A549 (cell line): ENCODE measurements at regions not wholly inside any gene's neighbourhood (a gene's known extent, or its start where the extent isn't known, plus 50 kb on each side); places are given as distances from the start of the nearest gene placed in this dataset.

Experiments used
- ATAC-seq, 2 experiments: fragments of 200-7000 bp in 1 of 2; fragments of >200 bp in 1 of 2; cut with Nextera tagmentation in 1 of 2; cut with Tn5 transposase in 1 of 2; 3 replicates each; pipeline versions ENCODE4 v1.8.0 to v1.9.1; 2018 to 2020; ENCODE audit warnings: mild to moderate bottlenecking in 1 of 2, moderate library complexity in 1 of 2
- CTCF ChIA-PET: fragments of 300-600 bp; sonication (Branson Sonifier 250); formaldehyde crosslinking; extraction: SDS; loops from one replicate; lab custom pipeline; 2021; ENCODE audit warnings: antibody characterized with exemption, inconsistent platforms; lab: Yijun Ruan, JAX
- POLR2A ChIA-PET: fragments of 350-600 bp; formaldehyde crosslinking; extraction: SDS; loops from one replicate; lab custom pipeline; 2021; ENCODE audit warnings: antibody characterized with exemption, inconsistent platforms; lab: Yijun Ruan, JAX
- DNase-seq, 2 experiments: peaks; one replicate each; pipeline versions ENCODE4 v3.0.0 to v3.0.0-alpha.2; 2011 to 2016; ENCODE audit warnings: low read depth in 1 of 2, low spot score in 1 of 2
- FAIRE-seq: peaks from 2 replicates; lab custom pipeline; 2011; peaks lifted over from hg19 to GRCh38; lab: Jason Lieb, UNC
- H3K27ac ChIP-seq, 2 experiments: fragments of >200 bp; sonication (Bioruptor Twin); formaldehyde crosslinking; 3 replicates each; pipeline ENCODE4 v1.5.1; 2016 to 2017
- H3K4me1 ChIP-seq: fragments of >200 bp; sonication (Bioruptor Twin); formaldehyde crosslinking; 3 replicates; pipeline ENCODE4 v1.6.1; 2016
- H3K4me2 ChIP-seq: fragments of >200 bp; sonication (Bioruptor Twin); formaldehyde crosslinking; 3 replicates; pipeline ENCODE4 v1.6.1; 2016
- H3K4me3 ChIP-seq: fragments of >200 bp; sonication (Bioruptor Twin); formaldehyde crosslinking; 3 replicates; pipeline ENCODE4 v1.5.1; 2016
- H3K9me3 ChIP-seq: fragments of >200 bp; sonication (Bioruptor Twin); formaldehyde crosslinking; 3 replicates; pipeline ENCODE4 v1.6.1; 2016
- BHLHE40 ChIP-seq: IDR thresholded peaks from 2 replicates; pipeline ENCODE4 v1.6.1; 2012; ENCODE audit warnings: low read depth, low read length, inconsistent platforms
- CBX2 ChIP-seq: fragments of 200-600 bp; sonication (generic); IDR thresholded peaks from 2 replicates; pipeline ENCODE4 v1.6.1; 2016; ENCODE audit warnings: low read depth, mild to moderate bottlenecking, borderline replicate concordance
- CBX8 ChIP-seq: fragments of 200-600 bp; sonication (generic); IDR thresholded peaks from 2 replicates; pipeline ENCODE4 v1.6.1; 2016
- CEBPB ChIP-seq, 2 experiments: fragments of >200 bp in 1 of 2; sonication (Bioruptor Twin) in 1 of 2; formaldehyde crosslinking in 1 of 2; IDR thresholded peaks; 2 replicates each; pipeline ENCODE4 v1.6.1; 2012 to 2016
- CHD2 ChIP-seq: fragments of 150-350 bp; IDR thresholded peaks from 2 replicates; pipeline ENCODE4 v1.6.1; 2014; ENCODE audit warnings: low read length; ENCODE audit not compliant: partially characterized antibody
- CHD4 ChIP-seq: fragments of 200-600 bp; sonication (generic); IDR thresholded peaks from 2 replicates; pipeline ENCODE4 v1.6.1; 2016; ENCODE audit warnings: antibody characterized with exemption, mild to moderate bottlenecking, borderline replicate concordance
- EHF ChIP-seq: fragments of 250-450 bp; sonication (Bioruptor Pico); IDR thresholded peaks from 2 replicates; pipeline ENCODE4 v1.5.0; 2020; ENCODE audit warnings: mild to moderate bottlenecking
- EP300 ChIP-seq, 2 experiments: fragments of >200 bp; sonication (Bioruptor Twin); formaldehyde crosslinking; IDR thresholded peaks; 2 replicates in 1 of 2; 3 replicates in 1 of 2; pipeline ENCODE4 v1.6.1; 2016 to 2017
- FOSL2 ChIP-seq, 2 experiments: fragments of 450-650 bp in 1 of 2; fragments of >200 bp in 1 of 2; sonication (Bioruptor Twin) in 1 of 2; formaldehyde crosslinking; IDR thresholded peaks; 2 replicates each; pipeline versions ENCODE4 v1.5.0 to v1.6.1; 2016 to 2020; ENCODE audit warnings: mild to moderate bottlenecking in 1 of 2, moderate library complexity in 1 of 2
- FOXS1 ChIP-seq: fragments of 250-450 bp; sonication (Bioruptor Pico); IDR thresholded peaks from 2 replicates; pipeline ENCODE4 v1.5.0; 2020; ENCODE audit warnings: mild to moderate bottlenecking, moderate library complexity
- HES2 ChIP-seq: fragments of >200 bp; sonication (Bioruptor Twin); formaldehyde crosslinking; IDR thresholded peaks from 2 replicates; pipeline ENCODE4 v1.6.1; 2016
- HEYL ChIP-seq: fragments of 250-450 bp; sonication (Bioruptor Pico); IDR thresholded peaks from 2 replicates; pipeline ENCODE4 v1.8.0; 2021; ENCODE audit warnings: mild to moderate bottlenecking, moderate library complexity
- JUN ChIP-seq, 2 experiments: fragments of >200 bp; sonication (Bioruptor Twin); formaldehyde crosslinking; IDR thresholded peaks; 2 replicates in 1 of 2; 3 replicates in 1 of 2; pipeline ENCODE4 v1.6.1; 2016 to 2017
- JUNB ChIP-seq: fragments of >200 bp; sonication (Bioruptor Twin); formaldehyde crosslinking; IDR thresholded peaks from 2 replicates; pipeline ENCODE4 v1.6.1; 2016
- KDM1A ChIP-seq: fragments of 200-600 bp; sonication (generic); IDR thresholded peaks from 2 replicates; pipeline ENCODE4 v1.6.1; 2016; ENCODE audit warnings: low read depth, mild to moderate bottlenecking
- MAZ ChIP-seq: fragments of 150-350 bp; IDR thresholded peaks from 2 replicates; pipeline ENCODE4 v1.6.1; 2014; ENCODE audit warnings: antibody characterized with exemption, low read depth, low read length, borderline replicate concordance
- MYC ChIP-seq: IDR thresholded peaks from 2 replicates; pipeline ENCODE4 v1.6.1; 2012; ENCODE audit warnings: mild to moderate bottlenecking, inconsistent platforms, low read length, improper control_type of control experiment, borderline replicate concordance
- NPAS2 ChIP-seq: fragments of 250-450 bp; sonication (Bioruptor Pico); IDR thresholded peaks from 2 replicates; pipeline ENCODE4 v1.8.0; 2022; ENCODE audit warnings: mild to moderate bottlenecking, moderate library complexity, borderline replicate concordance
- NR3C1 ChIP-seq: fragments of >200 bp; sonication (Bioruptor Twin); formaldehyde crosslinking; IDR thresholded peaks from 3 replicates; pipeline ENCODE4 v1.6.1; 2017
- PBX3 ChIP-seq: IDR thresholded peaks from 2 replicates; pipeline ENCODE4 v1.6.1; 2012
- PHF8 ChIP-seq: fragments of 200-600 bp; sonication (generic); IDR thresholded peaks from 2 replicates; pipeline ENCODE4 v1.6.1; 2016; ENCODE audit warnings: low read depth, mild to moderate bottlenecking, antibody characterized with exemption, moderate library complexity, borderline replicate concordance
- POLR2AphosphoS2 ChIP-seq: conservative IDR thresholded peaks from 2 replicates; pipeline ENCODE4 v1.6.1; 2012; ENCODE audit warnings: low read length, improper control_type of control experiment, inconsistent platforms
- RCOR1 ChIP-seq: fragments of 150-350 bp; IDR thresholded peaks from 2 replicates; pipeline ENCODE4 v1.6.1; 2014; ENCODE audit warnings: antibody characterized with exemption, low read length, low read depth
- RNF2 ChIP-seq: fragments of 200-600 bp; sonication (generic); IDR thresholded peaks from 2 replicates; pipeline ENCODE4 v1.6.1; 2016; ENCODE audit warnings: low read depth, mild to moderate bottlenecking, antibody characterized with exemption, moderate library complexity, borderline replicate concordance
- SREBF2 ChIP-seq: fragments of 450-650 bp; IDR thresholded peaks from 2 replicates; pipeline ENCODE4 v1.6.1; 2014; ENCODE audit warnings: mild to moderate bottlenecking, moderate library complexity
- TFCP2L1 ChIP-seq: fragments of 250-450 bp; sonication (Bioruptor Pico); IDR thresholded peaks from 2 replicates; pipeline ENCODE4 v1.5.0; 2021; ENCODE audit warnings: mild to moderate bottlenecking
- USF2 ChIP-seq: fragments of 450-650 bp; IDR thresholded peaks from 2 replicates; pipeline ENCODE4 v1.6.1; 2014; ENCODE audit warnings: antibody characterized with exemption
- WGBS: methylation state at CpG from one replicate; pipeline ENCODE4 v1.1.6; 2017; ENCODE audit errors: missing lambda C conversion rate; 5-methylcytosine and 5-hydroxymethylcytosine counted together

- no peaks in the 10 kb centered on the region for H3K4me1 ChIP-seq
- CTCF ChIA-PET, result interaction anchor here (0.6 kb wide), 1 partner anchor 1044 kb away, joined by 3 read pairs; no protein-coding TSS in a partner anchor
- ATAC-seq (no peak), DNase-seq (no peak), FAIRE-seq (no peak)
- no peak overlapping the region for H3K4me2 ChIP-seq
- POLR2A ChIA-PET, result no interaction called here
- H3K4me3 ChIP-seq, result no peak overlapping the region
- no peak overlapping the region for H3K27ac ChIP-seq
- TF ChIP-seq SREBF2 (no peak), RCOR1 (no peak), MYC (no peak), EHF (CRISPR knock-in tag) (no peak), MAZ (no peak)
- H3K9me3 ChIP-seq, result no peaks in the 10 kb centered on the region
- WGBS, result 0% methylated on average over 2 of the region's 2 CpGs
Measured at GRCh38 chr16:9235867-9236266, 144.4 kb downstream of the HAPSTR1 start.

GRCh38 chr16:9236319-9236718, 144.9 kb downstream of the HAPSTR1 start:
- WGBS, result 38% methylated on average over 5 of the region's 5 CpGs
- Histone ChIP-seq H3K4me1 (no peaks in the 10 kb centered on the region), H3K27ac (no peak overlapping the region), H3K4me2 (no peak overlapping the region), H3K9me3 (no peaks in the 10 kb centered on the region), H3K4me3 (no peak overlapping the region)
- CTCF ChIA-PET, result interaction anchor here (0.6 kb wide), 1 partner anchor 1043 kb away, joined by 3 read pairs; no protein-coding TSS in a partner anchor
- POLR2A ChIA-PET, result no interaction called here
- ATAC-seq (no peak), FAIRE-seq (no peak)
- TF ChIP-seq NPAS2 (CRISPR knock-in tag), result no peak
- no peak for TF ChIP-seq MAZ
- no peak for TF ChIP-seq KDM1A
- TF ChIP-seq MYC, result no peak
- no peak for TF ChIP-seq HES2
- no peak for TF ChIP-seq CBX2
- no peak for TF ChIP-seq TFCP2L1 (CRISPR knock-in tag)
- TF ChIP-seq HEYL (CRISPR knock-in tag), result no peak
- TF ChIP-seq CEBPB (IDR thresholded peaks at IDR 0.05), result no peak
- TF ChIP-seq EHF (CRISPR knock-in tag), result no peak
- no peak for TF ChIP-seq PHF8
- no peak for TF ChIP-seq EP300 (IDR thresholded peaks at IDR 0.05)
- no peak for TF ChIP-seq USF2
- TF ChIP-seq JUNB, result no peak
- TF ChIP-seq FOXS1 (CRISPR knock-in tag), result no peak
- no peak for TF ChIP-seq POLR2AphosphoS2
- TF ChIP-seq CHD2, result no peak
- TF ChIP-seq RNF2, result no peak
- TF ChIP-seq BHLHE40, result no peak
- TF ChIP-seq, all 56 proteins: peak for 0
- no peak for DNase-seq

- no peak overlapping the region for H3K27ac ChIP-seq
- no peak for TF ChIP-seq PBX3
- no peak for TF ChIP-seq RCOR1
- no peak for TF ChIP-seq CBX8
- TF ChIP-seq FOSL2 (IDR thresholded peaks at IDR 0.05), result no peak
- no peak for TF ChIP-seq FOSL2 (CRISPR knock-in tag; IDR thresholded peaks at IDR 0.05)
- TF ChIP-seq CHD4, result no peak
- TF ChIP-seq EHF (CRISPR knock-in tag), result no peak
- no peak for TF ChIP-seq JUN (IDR thresholded peaks at IDR 0.05)
- TF ChIP-seq NR3C1, result no peak
- H3K9me3 ChIP-seq, result no peaks in the 10 kb centered on the region
- no peak overlapping the region for H3K4me3 ChIP-seq
- FAIRE-seq (no peak), DNase-seq (no peak), ATAC-seq (no peak)
- no peak overlapping the region for H3K4me2 ChIP-seq
- no peaks in the 10 kb centered on the region for H3K4me1 ChIP-seq
- ChIA-PET POLR2A (no interaction called here), CTCF (no interaction called here)
- WGBS, result 46% methylated on average over 1 of the region's 1 CpG
Measured at GRCh38 chr16:9238346-9238745, 146.9 kb downstream of the HAPSTR1 start.
